Mesendoderm (in vitro differentiated cells): ENCODE measurements at regions not wholly inside any gene's neighbourhood (a gene's known extent, or its start where the extent isn't known, plus 50 kb on each side); places are given as distances from the start of the nearest gene placed in this dataset.
A peak's percentile ranks its signal among the peaks of the same experiment; 100 is the strongest.
"Not testable (repeated sequence)": the region's sequence is repeated elsewhere in the genome, so short reads cannot be mapped to it uniquely, and the experiment has no call there.

Source experiments
- DNase-seq: peaks from one replicate; pipeline ENCODE4 v3.0.0; 2013
- H2AK5ac ChIP-seq: 2 replicates; pipeline ENCODE4 v1.6.1; 2013; ENCODE audit warnings: low read length, inconsistent platforms
- H2BK120ac ChIP-seq: 2 replicates; pipeline ENCODE4 v1.6.1; 2013; ENCODE audit warnings: low read depth, mild to moderate bottlenecking, low read length, moderate library complexity, mixed read lengths
- H2BK15ac ChIP-seq: replicated peaks from 2 replicates; pipeline ENCODE4 v1.6.1; 2013; ENCODE audit warnings: low read depth, mild to moderate bottlenecking, moderate library complexity
- H2BK5ac ChIP-seq: 2 replicates; pipeline ENCODE4 v1.6.1; 2013; ENCODE audit warnings: low read length, inconsistent platforms
- H3K18ac ChIP-seq: 2 replicates; pipeline ENCODE4 v1.6.1; 2013; ENCODE audit warnings: mild to moderate bottlenecking, low read length, mixed read lengths
- H3K23ac ChIP-seq: one replicate; pipeline ENCODE4 v1.6.1; 2013; ENCODE audit warnings: low read length
- H3K27ac ChIP-seq: 2 replicates; pipeline ENCODE4 v1.5.1; 2013; ENCODE audit warnings: low read depth, mild to moderate bottlenecking, inconsistent platforms, low read length, moderate library complexity
- H3K27me3 ChIP-seq: 2 replicates; pipeline ENCODE4 v1.6.1; 2013; ENCODE audit warnings: low read length, control low read depth, mild to moderate bottlenecking, inconsistent platforms; ENCODE audit not compliant: insufficient read depth, poor library complexity
- H3K36me3 ChIP-seq: 2 replicates; pipeline ENCODE4 v1.6.1; 2013; ENCODE audit warnings: low read length, inconsistent platforms; ENCODE audit not compliant: control insufficient read depth, insufficient read depth
- H3K4ac ChIP-seq: one replicate; pipeline ENCODE4 v1.6.1; 2013; ENCODE audit warnings: low read depth, mild to moderate bottlenecking, low read length, moderate library complexity
- H3K4me1 ChIP-seq: 2 replicates; pipeline ENCODE4 v1.6.1; 2013; ENCODE audit warnings: low read depth, low read length, inconsistent platforms; ENCODE audit not compliant: control insufficient read depth
- H3K4me2 ChIP-seq: 2 replicates; pipeline ENCODE4 v1.6.1; 2013; ENCODE audit warnings: low read length
- H3K4me3 ChIP-seq: 2 replicates; pipeline ENCODE4 v1.5.1; 2013; ENCODE audit warnings: mild to moderate bottlenecking, low read length
- H3K56ac ChIP-seq: one replicate; pipeline ENCODE4 v1.6.1; 2013; ENCODE audit warnings: low read length
- H3K79me1 ChIP-seq: 2 replicates; pipeline ENCODE4 v1.6.1; 2013; ENCODE audit warnings: low read length, inconsistent platforms
- H3K79me2 ChIP-seq: 2 replicates; pipeline ENCODE4 v1.6.1; 2013; ENCODE audit warnings: mild to moderate bottlenecking, low read length; ENCODE audit not compliant: control insufficient read depth, insufficient read depth
- H3K9ac ChIP-seq: 2 replicates; pipeline ENCODE4 v1.6.1; 2013; ENCODE audit warnings: low read length, inconsistent platforms
- H4K5ac ChIP-seq: one replicate; pipeline ENCODE4 v1.6.1; 2013; ENCODE audit warnings: low read length
- H4K8ac ChIP-seq: one replicate; pipeline ENCODE4 v1.6.1; 2013; ENCODE audit warnings: low read depth, mild to moderate bottlenecking, control low read depth, low read length, moderate library complexity
- WGBS: extraction: QIAGEN DNeasy Blood & Tissue Kit; methylation state at CpG from one replicate; pipeline ENCODE4 v1.1.7; 2013; ENCODE audit warnings: low lambda C conversion rate, missing lambda C conversion rate; ENCODE audit not compliant: insufficient coverage; ENCODE audit errors: extremely low coverage; 5-methylcytosine and 5-hydroxymethylcytosine counted together

DNA sequence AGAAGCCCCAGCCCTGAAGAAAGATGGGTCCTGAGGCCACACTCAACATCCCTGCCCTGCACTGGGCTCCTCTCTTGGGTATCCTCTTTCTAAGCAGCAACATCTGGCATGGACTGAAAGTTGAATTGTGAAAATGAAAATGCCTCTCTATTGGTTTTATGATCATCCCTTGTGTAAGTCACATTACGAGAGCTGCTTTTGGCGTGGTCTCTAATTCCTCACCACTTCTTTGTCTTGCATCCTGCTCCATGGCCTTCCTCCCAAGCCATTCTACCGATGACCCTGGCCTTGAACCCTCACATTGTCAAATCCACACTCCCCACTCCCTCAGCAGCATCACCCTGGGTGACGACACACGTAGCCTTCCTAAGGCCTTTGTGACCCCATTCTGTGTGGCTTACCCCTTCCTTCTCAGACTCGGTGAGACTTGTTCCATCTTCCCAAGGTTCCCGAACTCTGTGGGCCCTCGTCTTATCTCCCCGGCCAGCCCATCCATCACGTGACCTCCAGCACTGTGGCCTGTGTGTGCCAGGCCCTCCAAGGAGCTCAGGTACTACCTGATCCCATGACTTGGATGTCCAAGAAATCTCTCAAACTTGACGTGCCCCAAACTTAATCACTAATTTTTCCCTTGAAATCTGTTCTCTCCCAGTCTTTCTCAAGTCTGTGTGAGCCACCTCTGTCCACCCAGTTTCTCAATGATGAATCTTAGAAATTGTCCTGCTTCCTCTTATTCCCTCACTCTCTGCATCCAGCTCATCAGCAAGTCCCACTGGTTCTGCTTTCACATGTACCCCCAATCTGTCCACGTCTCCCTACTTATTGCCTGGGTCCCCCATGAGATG lies 194.7 kb upstream of the HS6ST1 start:
- Histone ChIP-seq H2BK120ac (no peak overlapping the region), H3K18ac (no peak overlapping the region), H3K56ac (no peak overlapping the region), H3K23ac (no peak overlapping the region), H4K8ac (no peak overlapping the region), H3K27me3 (no peaks in the 10 kb centered on the region), H4K5ac (no peak overlapping the region), H3K27ac (no peak overlapping the region), H3K4me2 (no peak overlapping the region), H2AK5ac (no peak overlapping the region), H3K4me1 (no peaks in the 10 kb centered on the region), H3K4me3 (no peak overlapping the region), H3K79me1 (no peaks in the 10 kb centered on the region), H3K9ac (no peak overlapping the region), H2BK5ac (no peak overlapping the region), H3K4ac (no peak overlapping the region), H3K36me3 (no peaks in the 10 kb centered on the region), H2BK15ac (no peak overlapping the region), H3K79me2 (no peaks in the 10 kb centered on the region)
- WGBS = no CpG with 5 or more reads among the region's 12 CpGs
- no peak for DNase-seq

- no peak for DNase-seq
- H3K23ac ChIP-seq = no peak overlapping the region
- no peak overlapping the region for H2BK15ac ChIP-seq
- no peaks in the 10 kb centered on the region for H3K79me1 ChIP-seq
- no peak overlapping the region for H2AK5ac ChIP-seq
- no peak overlapping the region for H4K5ac ChIP-seq
- H3K4me3 ChIP-seq = no peak overlapping the region
- no peak overlapping the region for H2BK5ac ChIP-seq
- H3K18ac ChIP-seq = no peak overlapping the region
- no peak overlapping the region for H3K56ac ChIP-seq
- H3K79me2 ChIP-seq = no peaks in the 10 kb centered on the region
- no peak overlapping the region for H3K9ac ChIP-seq
- WGBS = no CpG with 5 or more reads among the region's 3 CpGs
- no peaks in the 10 kb centered on the region for H3K4me1 ChIP-seq
- no peak overlapping the region for H3K4ac ChIP-seq
- H3K27me3 ChIP-seq = no peaks in the 10 kb centered on the region
- H3K36me3 ChIP-seq = no peaks in the 10 kb centered on the region
- H3K4me2 ChIP-seq = no peak overlapping the region
- H4K8ac ChIP-seq = no peak overlapping the region
- no peak overlapping the region for H2BK120ac ChIP-seq
- H3K27ac ChIP-seq = no peak overlapping the region
Observed at GRCh38 chr2:128513961-128514283, 195.3 kb upstream of the HS6ST1 start.

DNA sequence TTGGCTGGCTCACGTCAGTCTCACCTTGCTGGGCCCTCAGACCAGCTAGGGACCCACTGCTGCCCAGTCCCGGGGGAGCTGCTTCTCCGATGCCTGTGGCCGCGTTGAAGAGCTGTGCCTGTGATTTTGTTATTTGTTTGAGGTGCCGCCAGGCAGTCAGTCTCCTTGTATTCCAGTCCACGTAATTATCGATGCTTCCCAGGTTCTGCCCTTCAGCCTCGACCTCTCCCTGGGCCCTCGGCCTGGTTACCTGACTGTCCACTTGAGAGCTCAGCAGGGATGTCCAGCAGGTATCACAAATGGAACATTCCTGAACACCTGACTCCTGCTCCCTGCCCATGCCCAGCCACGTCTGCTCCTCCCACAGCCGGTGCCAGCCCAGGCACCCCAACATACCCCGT lies 195.9 kb upstream of the HS6ST1 start:
- Histone ChIP-seq H3K36me3 (no peaks in the 10 kb centered on the region), H3K4me3 (no peak overlapping the region), H3K79me2 (no peaks in the 10 kb centered on the region)

GRCh38 chr2:128516938-128517337 lies 198.3 kb upstream of the HS6ST1 start:
- DNase-seq = no peak
- Histone ChIP-seq H3K4me2 (no peak overlapping the region), H4K8ac (no peak overlapping the region), H3K36me3 (no peaks in the 10 kb centered on the region), H2BK15ac (no peak overlapping the region), H3K18ac (no peak overlapping the region), H2AK5ac (no peak overlapping the region), H3K56ac (no peak overlapping the region), H3K4ac (no peak overlapping the region), H3K27ac (no peak overlapping the region), H2BK5ac (no peak overlapping the region), H3K27me3 (no peaks in the 10 kb centered on the region), H3K79me1 (no peaks in the 10 kb centered on the region), H4K5ac (no peak overlapping the region), H3K23ac (no peak overlapping the region), H3K9ac (no peak overlapping the region), H2BK120ac (no peak overlapping the region), H3K4me3 (no peak overlapping the region), H3K79me2 (no peaks in the 10 kb centered on the region), H3K4me1 (no peaks in the 10 kb centered on the region)
- WGBS = no CpG with 5 or more reads among the region's 7 CpGs

More for the DNA sequence above, 195.9 kb upstream of the HS6ST1 start:
- Histone ChIP-seq H2AK5ac (no peak overlapping the region), H3K4me2 (no peak overlapping the region), H4K8ac (no peak overlapping the region), H3K4ac (no peak overlapping the region), H3K9ac (no peak overlapping the region), H3K27me3 (no peaks in the 10 kb centered on the region), H3K18ac (no peak overlapping the region), H4K5ac (no peak overlapping the region), H3K56ac (no peak overlapping the region), H3K23ac (peak overlapping the region; percentile 19), H2BK5ac (no peak overlapping the region), H3K4me1 (no peaks in the 10 kb centered on the region), H3K79me1 (no peaks in the 10 kb centered on the region), H3K27ac (no peak overlapping the region), H2BK15ac (no peak overlapping the region), H2BK120ac (no peak overlapping the region)
- DNase-seq = no peak
- WGBS = no CpG with 5 or more reads among the region's 13 CpGs

- not testable (repeated sequence) for H3K4me3 ChIP-seq, H3K27me3 ChIP-seq, H3K4me1 ChIP-seq, H4K8ac ChIP-seq, H2BK15ac ChIP-seq, H3K9ac ChIP-seq, H3K4ac ChIP-seq, H2BK5ac ChIP-seq, H2AK5ac ChIP-seq, H3K36me3 ChIP-seq, H3K56ac ChIP-seq, H3K23ac ChIP-seq, DNase-seq, H3K4me2 ChIP-seq, H3K79me1 ChIP-seq, H3K79me2 ChIP-seq, H2BK120ac ChIP-seq, H3K18ac ChIP-seq, H4K5ac ChIP-seq, H3K27ac ChIP-seq
- WGBS = no CpG with 5 or more reads among the region's 16 CpGs
Observed at GRCh38 chr2:128519028-128519427, 200.4 kb upstream of the HS6ST1 start.
